GM18870 (cell line): ENCODE measurements at regions not wholly inside any gene's neighbourhood (a gene's known extent, or its start where the extent isn't known, plus 50 kb on each side); places are given as distances from the start of the nearest gene placed in this dataset.
A peak's percentile ranks its signal among the peaks of the same experiment; 100 is the strongest.

Experiments used
- ATAC-seq: cut with Tn5 transposase; IDR thresholded peaks from one replicate; pipeline ENCODE4 v1.9.1; 2021; ENCODE audit warnings: moderate library complexity; ENCODE audit not compliant: unreplicated experiment

DNA sequence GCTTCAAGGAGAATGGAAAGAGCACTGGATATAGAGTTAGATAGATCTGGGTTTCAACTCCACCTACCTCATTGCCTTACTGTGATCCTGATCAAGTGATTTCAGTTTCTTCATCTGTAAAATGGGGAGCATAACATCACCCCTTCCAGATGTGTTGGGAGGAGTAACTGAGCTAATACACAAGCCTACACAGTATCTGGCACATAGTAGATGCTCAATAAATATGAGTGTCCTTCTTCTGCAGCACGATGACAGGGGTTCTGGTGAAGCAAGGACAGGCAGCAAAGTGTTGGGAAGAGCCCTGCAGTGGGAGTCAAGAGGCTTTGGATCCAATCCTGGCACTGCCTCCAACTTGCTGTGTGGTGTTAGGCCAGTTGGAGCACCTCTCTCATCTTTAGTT, 270.0 kb downstream of the UACA start:
- ATAC-seq: no peak

DNA sequence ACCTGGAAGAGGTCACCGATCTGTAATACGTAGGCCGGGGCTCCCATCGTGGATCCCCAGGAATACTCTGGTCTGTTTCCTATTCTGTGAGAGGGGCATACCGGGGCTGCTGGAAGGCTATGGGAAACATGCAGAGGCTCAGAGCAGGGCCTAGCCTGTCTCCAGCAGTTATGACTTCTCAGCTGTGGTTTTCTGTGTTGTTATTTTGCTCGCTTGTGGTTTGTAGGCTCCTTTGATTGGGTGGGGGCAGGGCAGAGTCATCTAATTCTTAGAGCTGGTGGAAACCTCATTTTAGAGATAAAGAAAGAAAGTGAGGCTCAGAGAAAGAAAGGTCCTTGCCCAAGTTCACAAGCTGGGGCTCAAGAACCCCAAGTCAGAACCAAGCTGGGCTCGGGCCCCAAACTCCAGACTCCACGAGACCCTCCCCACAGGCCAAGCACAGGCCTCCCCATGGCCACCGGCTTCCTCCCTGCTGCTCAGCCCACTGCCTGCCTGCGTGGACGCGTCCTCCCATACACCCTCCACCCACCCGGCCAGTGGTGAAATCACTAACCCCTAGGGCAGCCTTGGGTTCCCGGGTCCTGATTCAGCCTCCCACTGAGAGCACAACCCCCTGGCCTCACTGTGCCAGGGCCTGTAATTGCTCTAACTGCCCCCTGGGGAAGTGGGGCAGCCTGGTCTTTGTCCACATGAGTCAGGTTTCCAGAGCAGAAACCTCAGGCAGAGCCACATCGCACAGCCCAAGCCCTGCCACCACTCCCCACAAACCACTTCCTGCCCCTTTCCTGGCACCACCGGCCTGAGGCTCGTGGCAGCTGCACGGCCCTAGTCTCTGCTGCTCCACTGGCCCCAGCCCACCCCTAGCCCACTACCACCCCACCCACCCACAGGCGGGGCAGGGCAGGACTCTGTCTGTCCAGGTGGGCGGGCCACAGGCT, 270.8 kb downstream of the UACA start:
- peak; percentile 47 for ATAC-seq

DNA sequence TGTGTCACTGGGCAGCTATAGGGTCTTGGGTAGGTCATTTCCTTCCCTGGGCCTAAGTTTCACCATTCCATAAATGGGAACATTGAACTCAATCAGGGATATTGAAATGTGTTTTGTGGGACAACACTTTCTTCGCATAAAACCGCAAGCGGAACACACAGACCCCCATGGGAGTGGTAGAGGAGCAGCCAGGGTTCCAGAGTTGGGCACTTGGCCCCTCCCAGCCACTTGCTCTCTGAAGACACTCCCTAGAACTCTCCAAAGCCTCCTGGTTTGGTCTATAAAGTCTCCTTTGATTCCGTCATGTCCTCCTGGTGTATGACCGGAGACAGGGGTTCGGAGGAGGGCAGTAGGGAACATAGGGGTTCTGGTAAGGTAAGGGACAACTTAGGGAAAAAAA, 271.7 kb downstream of the UACA start:
- ATAC-seq: no peak

DNA sequence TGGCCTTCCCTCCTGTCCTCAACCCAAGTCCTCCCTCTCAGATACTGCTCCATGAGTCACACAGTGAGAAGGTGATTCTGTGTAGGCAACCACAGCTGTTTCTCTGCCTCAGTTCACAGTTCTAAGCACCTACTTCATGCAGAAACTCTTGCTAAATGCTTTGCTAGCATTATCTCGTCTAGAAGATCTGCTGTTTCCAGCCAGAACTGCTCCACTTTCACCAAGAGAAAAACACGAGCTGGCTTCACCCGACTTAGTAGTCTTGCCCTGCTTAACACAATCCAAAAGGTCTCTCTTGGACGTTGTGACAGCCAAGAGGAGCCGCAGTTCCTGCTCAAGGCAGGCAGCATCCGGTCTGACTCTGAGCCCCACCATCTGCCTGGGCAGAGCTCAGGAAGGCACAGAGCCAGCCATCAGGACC, 272.1 kb downstream of the UACA start:
- ATAC-seq: no peak

DNA sequence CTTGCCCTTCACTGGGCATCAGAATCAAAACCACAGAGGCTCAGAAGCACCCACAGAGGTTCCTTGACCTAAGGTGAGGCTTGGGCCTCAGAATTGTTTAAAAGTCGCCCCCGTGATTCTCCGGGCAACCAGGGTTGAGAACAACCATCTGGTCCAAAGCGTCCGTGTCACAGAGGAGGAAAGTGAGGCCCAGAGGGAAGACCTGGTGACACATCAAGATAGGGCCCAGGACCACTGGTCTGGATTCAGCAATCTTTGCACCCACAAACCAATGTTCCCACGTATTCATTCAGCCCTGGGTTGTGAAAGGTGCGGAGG, 272.6 kb downstream of the UACA start:
- ATAC-seq: no peak

DNA sequence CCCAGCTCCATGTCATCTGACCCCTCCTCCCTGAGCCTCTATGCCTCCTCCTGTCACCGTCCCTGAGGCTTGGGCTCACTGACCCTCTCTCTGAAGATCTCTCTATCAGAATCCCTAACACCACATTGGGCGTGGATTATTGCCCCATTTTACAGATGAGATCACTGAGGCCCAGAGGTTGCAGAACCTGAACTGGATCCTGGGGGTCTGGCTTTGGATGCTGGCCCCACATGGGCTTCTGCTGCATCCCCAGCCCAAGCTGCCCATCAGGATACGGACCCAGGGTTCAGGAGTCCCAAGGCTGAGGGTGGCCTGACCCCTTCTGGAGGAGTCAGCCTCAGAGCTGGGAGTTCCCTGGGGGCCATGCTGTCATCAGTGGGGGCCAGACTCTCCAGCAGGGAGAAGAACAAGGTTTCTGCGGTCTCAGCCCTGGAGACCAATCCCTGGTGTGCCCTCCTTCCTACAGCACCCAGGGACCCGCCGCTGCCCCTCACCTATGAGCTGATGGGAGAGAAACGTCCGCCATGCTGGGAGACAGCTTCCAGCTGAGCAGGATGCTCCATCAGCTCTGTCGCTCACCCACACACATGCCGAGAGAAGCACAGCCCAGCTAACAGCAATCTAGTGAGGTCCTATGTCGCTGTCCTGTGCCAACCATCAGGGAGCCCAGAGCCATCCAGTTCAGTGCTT, 273.1 kb downstream of the UACA start:
- no peak for ATAC-seq

DNA sequence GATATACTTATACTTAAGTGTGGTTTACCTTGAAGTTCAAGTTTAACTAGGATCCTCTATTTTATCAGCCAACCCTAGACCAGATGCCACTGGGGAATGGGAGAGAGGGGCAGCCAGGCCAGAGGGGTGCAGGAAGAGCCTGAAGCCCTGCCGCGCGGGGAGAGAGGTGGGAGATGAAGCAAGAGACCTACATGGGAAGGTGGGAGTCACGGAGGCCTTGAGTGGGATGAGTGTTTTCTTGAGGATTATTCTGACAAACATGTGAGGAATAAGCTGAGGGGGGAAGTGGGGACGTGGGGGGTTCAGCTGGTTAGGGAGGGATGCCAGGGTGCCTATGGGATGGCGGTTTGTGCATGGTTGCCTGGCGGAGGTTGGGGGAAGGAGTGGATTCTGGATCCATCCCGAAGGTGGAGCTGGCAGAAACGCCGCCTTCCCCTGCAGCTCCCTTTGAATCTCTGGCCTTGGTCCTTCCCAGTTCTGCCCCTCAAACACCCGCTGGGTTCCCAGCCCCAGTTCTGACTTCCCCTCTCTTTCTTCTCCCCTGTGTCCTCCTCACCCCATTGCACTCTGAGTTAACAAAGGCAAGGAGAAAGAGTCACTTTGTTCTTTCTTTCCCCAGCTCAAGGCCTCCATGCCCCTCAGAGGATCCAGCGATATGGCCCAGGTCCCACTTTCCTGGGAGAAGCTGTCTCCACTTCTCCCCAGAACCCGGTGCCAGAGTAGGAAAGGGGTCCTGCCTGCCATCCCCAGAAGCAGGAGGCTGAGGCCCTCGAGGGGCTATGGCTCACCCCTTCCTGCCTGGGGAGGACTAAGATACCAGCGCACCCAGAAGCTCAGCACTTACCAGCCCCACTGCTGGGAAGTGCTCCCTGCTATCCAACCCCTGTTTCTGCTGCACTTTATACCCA, 274.2 kb downstream of the UACA start:
- no peak for ATAC-seq

DNA sequence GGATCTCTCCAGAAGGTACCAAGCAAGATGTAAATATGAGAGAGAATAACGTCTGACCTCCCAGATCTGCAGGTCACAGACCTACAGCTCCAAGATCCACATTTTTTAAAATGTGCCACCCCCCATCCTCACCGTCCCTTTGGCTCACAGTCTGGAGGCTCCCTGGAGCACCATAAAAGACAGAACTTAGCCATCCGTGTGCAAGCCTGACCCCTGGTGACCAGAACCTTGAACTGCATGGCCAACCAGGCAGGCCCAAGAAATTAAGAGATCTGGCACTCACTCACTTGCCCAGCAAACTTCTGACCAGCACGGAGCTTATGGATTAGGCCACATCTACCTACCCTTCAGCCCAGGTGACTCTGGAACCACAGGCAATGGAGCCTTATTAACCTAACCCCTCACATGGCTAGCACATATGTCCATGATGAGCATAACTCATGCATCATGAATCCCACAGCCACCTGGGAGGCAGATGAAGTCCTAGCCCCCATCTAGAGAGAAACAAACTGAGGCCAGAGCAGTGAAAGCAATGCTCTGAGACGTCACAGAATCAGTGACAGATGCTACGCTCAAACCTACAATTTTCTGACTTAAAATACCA, 275.3 kb downstream of the UACA start:
- ATAC-seq: no peak

DNA sequence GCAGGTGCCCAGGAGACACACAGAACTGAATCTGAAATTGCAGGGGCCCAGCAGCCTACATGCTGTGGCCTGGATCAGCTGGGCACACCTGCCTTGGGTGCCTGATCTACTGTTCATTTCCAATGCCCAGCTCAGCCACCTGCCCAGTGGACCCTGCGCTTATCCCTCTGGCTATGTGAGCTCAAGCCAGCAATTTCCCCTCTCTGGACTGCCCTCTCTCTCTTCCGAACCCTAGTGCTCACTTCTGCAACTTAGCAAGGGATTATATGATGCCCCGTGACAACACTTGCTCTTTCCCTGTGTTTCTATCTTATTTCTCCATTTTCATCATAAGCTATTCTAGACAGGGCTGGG, 276.0 kb downstream of the UACA start:
- no peak for ATAC-seq

DNA sequence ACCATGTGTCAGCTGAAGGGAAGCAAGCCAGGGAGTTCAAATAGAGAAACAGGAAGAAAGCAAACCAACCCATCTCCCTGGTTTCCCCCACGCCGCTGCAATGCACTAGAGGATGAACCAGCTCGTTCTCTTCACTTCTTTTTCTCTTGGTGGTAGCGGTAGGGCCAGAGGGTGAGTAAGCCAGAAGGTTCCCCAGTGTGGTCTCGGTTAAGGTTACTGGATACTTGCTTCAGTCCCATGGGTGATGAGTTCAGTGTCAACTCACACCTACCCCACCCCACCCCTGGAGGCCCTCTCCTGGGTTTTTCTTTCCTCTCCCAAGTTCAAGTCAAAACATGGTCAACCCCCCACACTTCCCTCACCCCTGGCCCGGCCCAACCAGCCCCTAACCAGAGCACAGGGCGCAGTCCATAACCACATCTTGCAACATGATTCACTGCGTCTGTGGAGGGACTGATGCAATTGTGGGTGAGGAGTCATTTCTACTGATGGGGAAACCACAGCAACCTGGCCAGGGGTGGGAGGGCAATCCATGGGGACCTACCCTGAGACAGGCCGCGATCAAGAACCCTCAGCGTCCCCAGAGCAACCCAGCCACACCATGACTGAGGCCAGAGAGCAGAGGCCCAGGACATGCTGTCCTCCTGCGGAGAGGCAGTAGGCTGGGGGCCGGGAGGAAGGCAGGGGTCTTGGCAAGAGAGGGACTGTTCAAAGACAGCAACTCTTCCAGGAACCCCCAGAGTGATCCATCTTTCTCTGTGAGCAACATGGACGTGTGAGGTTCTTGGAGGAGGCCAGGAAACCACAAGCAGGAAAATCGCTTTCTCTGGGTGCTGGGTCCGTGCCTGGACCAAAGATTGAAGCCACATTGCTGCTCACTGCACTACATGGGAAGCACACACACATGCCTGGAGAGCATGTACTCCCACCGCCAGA, 276.6 kb downstream of the UACA start:
- peak; percentile 67 for ATAC-seq

DNA sequence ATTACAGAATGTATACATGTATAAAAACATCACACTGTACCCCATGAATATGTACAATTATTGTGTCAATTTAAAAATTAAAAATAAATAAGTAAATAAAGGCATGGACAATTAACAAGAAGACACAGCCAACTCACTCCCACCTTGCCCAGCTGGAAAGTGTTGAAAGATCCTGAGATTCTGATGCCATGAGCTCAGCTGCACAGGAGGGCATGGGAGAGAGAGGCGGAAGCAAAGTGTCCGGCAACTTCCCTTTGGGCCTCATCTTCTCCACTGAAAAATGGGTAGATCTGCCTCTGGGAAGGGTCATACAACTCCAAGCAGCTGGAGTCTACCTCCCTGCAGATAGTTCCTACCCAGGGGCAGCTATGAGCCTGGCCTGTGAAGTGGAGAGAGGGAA, 277.3 kb downstream of the UACA start:
- no peak for ATAC-seq

DNA sequence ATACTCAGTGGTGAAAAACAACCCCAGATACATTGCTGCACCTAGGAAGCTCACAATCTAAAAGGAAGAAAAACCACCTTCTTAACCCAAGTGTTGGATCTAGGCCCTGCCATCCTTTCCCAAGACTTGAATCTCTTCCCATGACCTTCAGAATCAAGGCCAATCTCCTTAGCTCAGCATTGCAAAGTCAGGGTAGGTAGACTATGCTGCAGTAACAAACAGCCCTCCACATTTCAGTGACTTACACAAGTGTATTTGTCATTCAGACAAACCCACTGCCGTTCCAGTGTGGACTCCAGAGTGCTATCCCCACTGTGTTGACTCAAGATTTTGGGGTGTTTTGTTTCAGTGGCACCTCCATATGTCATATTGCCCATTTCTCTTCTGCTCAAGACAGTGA, 278.4 kb downstream of the UACA start:
- ATAC-seq: no peak

DNA sequence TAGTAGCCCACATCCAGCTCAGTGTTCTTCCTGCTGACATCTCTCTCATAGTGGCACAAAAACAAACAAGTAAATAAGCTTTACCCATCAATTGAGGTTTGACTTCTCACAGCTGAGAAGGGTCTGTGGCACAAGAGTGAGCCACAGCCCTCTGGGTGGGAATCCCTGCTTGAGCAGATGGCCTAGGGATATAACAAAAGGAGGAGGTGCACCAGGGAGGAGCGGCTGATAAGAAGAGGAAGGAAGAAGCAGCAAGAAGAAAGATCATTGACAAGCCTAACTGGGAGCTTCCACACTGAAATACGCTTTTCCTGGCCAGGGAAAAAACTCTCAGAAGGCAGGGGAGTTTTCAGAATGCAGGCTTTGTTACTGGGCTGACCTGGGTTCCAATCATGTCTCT, 279.8 kb downstream of the UACA start:
- ATAC-seq: no peak

DNA sequence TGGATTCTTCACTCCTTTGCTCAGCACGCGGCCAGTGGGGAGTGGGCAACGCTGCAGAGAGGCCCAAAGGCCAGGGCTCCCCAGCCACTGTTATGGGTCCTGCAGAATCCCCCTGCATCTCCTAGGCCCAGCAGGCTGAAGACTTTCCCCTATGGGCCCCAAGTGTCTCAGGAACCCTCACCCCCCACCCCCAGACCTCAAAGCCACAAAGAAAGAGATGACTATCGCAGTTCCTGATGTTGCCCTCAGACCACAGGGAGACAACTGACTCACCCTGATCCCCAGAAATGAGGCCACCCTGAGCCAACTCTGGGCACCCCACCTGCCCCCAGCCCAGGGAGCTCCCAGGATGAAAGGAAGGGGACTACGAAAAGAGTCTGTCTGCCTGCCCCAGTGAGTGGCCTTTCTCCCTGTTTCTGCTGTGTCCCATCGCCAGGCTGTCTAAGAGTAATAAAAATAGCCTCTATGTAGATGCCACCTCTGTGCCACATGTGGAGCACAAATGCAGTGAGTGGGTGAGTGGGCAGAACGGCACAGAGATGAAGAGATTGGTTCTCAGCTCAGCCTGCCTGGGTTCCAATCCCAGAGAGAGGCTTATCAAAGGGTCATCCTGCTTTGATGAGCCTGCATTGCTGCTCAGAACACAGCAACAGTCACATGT, 283.0 kb downstream of the UACA start:
- ATAC-seq: no peak

DNA sequence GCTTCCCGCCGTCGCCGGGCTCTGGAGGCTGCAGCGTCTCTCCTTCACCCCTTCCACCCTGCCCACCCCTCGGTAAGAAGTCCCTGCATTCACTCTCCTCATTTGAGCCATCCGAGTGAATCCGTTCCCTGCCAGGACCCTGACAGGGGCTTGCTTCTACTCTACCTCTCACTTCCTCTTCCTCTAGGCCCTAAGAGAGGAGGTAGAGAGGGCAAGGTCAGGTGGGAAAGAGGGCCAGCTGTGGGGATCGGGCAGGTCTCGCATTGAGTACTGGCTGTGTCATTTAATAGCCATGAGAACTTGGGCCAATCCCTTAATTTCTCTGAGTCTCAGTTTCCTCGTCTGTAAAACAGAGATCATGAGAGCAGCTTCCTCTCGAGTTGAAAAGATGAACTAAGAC, 283.6 kb downstream of the UACA start:
- ATAC-seq: no peak

DNA sequence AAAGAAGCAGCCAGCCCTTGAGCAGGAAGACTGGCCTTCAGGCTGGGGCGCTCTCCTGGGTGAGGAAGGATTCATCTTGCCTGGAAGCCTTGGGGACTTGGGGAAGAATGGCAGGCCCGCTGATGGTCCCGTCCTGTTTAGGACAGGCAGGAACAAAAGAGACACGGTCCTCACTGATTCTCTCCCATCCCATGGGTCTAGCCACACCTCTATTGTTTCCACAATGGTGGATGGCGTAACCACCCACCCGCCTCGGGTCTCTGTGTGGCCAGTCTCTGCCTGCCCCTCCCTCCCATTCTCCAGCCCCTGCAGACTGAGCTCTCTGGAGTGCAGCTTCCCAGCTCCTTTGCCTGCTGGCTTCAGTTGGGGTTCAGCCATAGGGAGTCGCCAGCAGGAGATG, 284.3 kb downstream of the UACA start:
- ATAC-seq: no peak

DNA sequence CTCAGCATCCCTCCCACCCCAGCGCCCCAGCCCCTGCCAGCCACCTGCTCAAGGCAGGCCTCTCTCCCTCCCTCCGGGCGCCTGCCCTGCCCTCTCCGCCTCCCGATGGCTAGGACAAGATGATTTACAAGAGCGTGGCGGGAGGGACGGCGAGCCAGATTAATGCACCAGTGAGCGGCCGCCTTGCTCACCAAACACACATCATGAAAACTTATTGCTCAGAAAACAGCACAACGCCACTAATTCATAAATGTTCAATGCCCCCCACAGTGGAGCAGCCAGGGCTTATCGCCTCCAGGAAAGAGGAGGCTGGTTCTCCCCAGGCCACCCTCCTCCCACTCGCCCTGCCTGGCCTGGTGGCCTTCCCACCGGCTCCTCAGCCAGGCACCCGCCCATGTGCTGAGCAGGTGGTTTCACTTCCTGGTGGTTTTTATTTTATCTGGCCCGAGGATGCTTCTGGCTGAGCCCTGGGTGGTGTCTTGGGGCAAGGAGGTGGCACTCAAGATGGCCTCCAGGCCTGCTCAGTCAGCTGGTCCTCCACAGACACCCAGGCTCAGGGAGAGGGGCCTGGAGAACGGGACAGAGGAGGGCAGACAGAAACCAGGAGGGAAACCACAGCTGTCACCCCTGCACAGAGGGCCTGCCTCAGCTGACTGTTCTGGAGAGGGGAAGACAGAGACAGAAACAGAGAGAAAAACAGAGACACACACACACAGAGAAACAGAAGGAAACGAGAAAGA, 284.9 kb downstream of the UACA start:
- peak; percentile 38 for ATAC-seq

DNA sequence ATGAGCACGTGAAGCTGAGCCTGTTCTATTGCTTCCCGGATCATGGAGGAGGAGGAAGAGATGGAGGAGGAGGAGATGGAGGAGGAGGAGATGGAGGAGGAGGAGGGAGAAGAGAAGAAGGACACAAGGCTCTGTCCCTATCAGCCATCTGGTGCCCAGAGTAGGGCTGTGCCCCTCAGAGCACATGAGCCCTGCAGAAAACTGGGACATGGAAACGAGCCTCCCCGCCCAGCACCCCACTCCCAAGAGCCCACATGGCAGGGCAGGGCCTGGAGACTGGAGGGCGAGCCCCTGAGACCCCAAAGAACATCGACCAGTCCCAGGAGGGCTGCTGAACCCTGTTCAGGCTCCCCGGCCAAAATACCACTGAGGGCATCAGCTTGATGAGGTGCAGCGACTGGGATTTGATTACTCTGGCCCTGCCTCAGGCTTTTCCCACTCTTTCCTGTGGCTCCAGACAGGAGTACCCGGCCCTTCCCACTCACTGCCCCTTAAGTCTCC, 285.6 kb downstream of the UACA start:
- ATAC-seq: no peak

DNA sequence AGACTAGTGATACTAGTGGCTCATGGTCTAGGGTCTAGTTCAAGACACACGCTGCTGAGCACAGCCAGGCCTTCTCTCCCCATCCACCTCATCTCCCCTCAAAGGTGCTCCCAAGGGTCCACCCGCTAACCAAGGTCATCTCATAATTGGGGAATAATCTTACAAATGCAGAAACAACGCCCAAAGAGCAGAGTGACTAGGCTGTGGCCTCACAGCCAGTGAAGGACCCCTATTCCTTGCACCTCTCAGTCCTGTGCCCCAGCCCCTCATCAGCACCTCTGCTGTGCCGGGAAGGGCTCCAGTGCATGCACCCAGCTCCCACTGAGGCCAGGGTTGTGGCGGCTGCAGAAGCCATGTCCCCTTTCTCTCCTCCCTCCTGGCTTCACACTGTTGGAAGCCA, 286.9 kb downstream of the UACA start:
- no peak for ATAC-seq
